SK-N-SH (cell line): ENCODE measurements at regions not wholly inside any gene's neighbourhood (a gene's known extent, or its start where the extent isn't known, plus 50 kb on each side); places are given as distances from the start of the nearest gene placed in this dataset.

Experiments
- CTCF ChIA-PET: fragments of 300-600, 350-600 bp; formaldehyde crosslinking; extraction: SDS; loops from one replicate; lab custom pipeline; 2021; lab: Yijun Ruan, JAX
- POLR2A ChIA-PET: fragments of 350-600 bp; sonication (Branson Sonifier 250); formaldehyde crosslinking; extraction: SDS; loops from one replicate; lab custom pipeline; 2020; ENCODE audit warnings: antibody characterized with exemption, inconsistent platforms; lab: Yijun Ruan, JAX
- DNase-seq: peaks from one replicate; pipeline ENCODE4 v3.0.0; 2012
- H2AFZ ChIP-seq: fragments of 200-600 bp; sonication (generic); 2 replicates; pipeline ENCODE4 v1.8.1; 2016; ENCODE audit warnings: antibody characterized with exemption, mild to moderate bottlenecking, low read depth
- H3F3A ChIP-seq: fragments of 200-600 bp; sonication (generic); replicated peaks from 2 replicates; pipeline ENCODE3; 2016; ENCODE audit warnings: antibody characterized with exemption, mild to moderate bottlenecking; ENCODE audit not compliant: insufficient read depth
- H3K27ac ChIP-seq, 2 experiments: fragments of 200-500 bp in 1 of 2; fragments of 200-600 bp in 1 of 2; sonication (Bioruptor generic) in 1 of 2; sonication (generic), shearing (Covaris generic) in 1 of 2; 2 replicates each; pipeline versions ENCODE4 v1.5.1 to v1.6.1; 2014 to 2016; ENCODE audit warnings: low read depth in 2 of 2, inconsistent platforms in 1 of 2, low read length in 1 of 2, mild to moderate bottlenecking in 1 of 2, mixed read lengths in 1 of 2
- H3K27me3 ChIP-seq: fragments of 200-600 bp; sonication (generic), shearing (Covaris generic); 2 replicates; pipeline ENCODE4 v1.6.1; 2016; ENCODE audit warnings: mixed run types; ENCODE audit not compliant: insufficient read depth
- H3K36me3 ChIP-seq, 2 experiments: fragments of 200-500 bp in 1 of 2; fragments of 200-600 bp in 1 of 2; sonication (Bioruptor generic) in 1 of 2; sonication (generic) in 1 of 2; replicated peaks in 1 of 2; 2 replicates each; pipeline versions ENCODE3 to v1.5.1; 2014 to 2016; ENCODE audit warnings: low read length in 1 of 2, mild to moderate bottlenecking in 1 of 2; ENCODE audit not compliant: insufficient read depth in 2 of 2, control insufficient read depth in 1 of 2
- H3K4me1 ChIP-seq, 2 experiments: fragments of 200-500 bp in 1 of 2; fragments of 200-600 bp in 1 of 2; sonication (Bioruptor generic) in 1 of 2; sonication (generic), shearing (Covaris generic) in 1 of 2; 2 replicates each; pipeline versions ENCODE4 v1.5.1 to v1.6.1; 2014 to 2016; ENCODE audit warnings: low read depth in 1 of 2, low read length in 1 of 2, mixed run types in 1 of 2; ENCODE audit not compliant: insufficient read depth in 2 of 2, control insufficient read depth in 1 of 2
- H3K4me2 ChIP-seq: fragments of 200-600 bp; sonication (generic), shearing (Covaris generic); 2 replicates; pipeline ENCODE4 v1.6.1; 2017; ENCODE audit warnings: mixed run types
- H3K4me3 ChIP-seq, 2 experiments: fragments of 200-500 bp in 1 of 2; fragments of 200-600 bp in 1 of 2; sonication (Bioruptor generic) in 1 of 2; sonication (generic), shearing (Covaris generic) in 1 of 2; 2 replicates each; pipeline versions ENCODE4 v1.5.1 to v1.8.1; 2014 to 2016; ENCODE audit warnings: low read depth in 2 of 2, inconsistent platforms in 1 of 2, low read length in 1 of 2, mild to moderate bottlenecking in 1 of 2, mixed read lengths in 1 of 2, moderate library complexity in 1 of 2
- H3K79me2 ChIP-seq: fragments of 200-600 bp; sonication (generic); 2 replicates; pipeline ENCODE4 v1.8.1; 2017; ENCODE audit warnings: mild to moderate bottlenecking; ENCODE audit not compliant: insufficient read depth
- H3K9ac ChIP-seq: fragments of 200-600 bp; sonication (generic); 2 replicates; pipeline ENCODE4 v1.6.1; 2017; ENCODE audit warnings: mixed run types
- H3K9me2 ChIP-seq: fragments of 200-600 bp; sonication (generic); 2 replicates; pipeline ENCODE4 v1.6.1; 2017; ENCODE audit warnings: mixed run types
- H3K9me3 ChIP-seq: fragments of 200-600 bp; sonication (generic); 2 replicates; pipeline ENCODE4 v1.6.1; 2017; ENCODE audit warnings: mixed run types, mild to moderate bottlenecking, moderate library complexity
- H4K20me1 ChIP-seq: fragments of 200-600 bp; sonication (generic); 2 replicates; pipeline ENCODE4 v1.6.1; 2017; ENCODE audit warnings: mild to moderate bottlenecking, mixed run types; ENCODE audit not compliant: insufficient read depth
- CHD2 ChIP-seq: fragments of 150-350 bp; IDR thresholded peaks from 2 replicates; pipeline ENCODE4 v1.6.1; 2018; ENCODE audit warnings: low read length; ENCODE audit not compliant: partially characterized antibody
- ELF1 ChIP-seq: IDR thresholded peaks from 2 replicates; pipeline ENCODE4 v1.4.0; 2012
- EP300 ChIP-seq, 2 experiments: IDR thresholded peaks; 2 replicates each; pipeline versions ENCODE4 v1.4.0 to v1.6.1; 2012; ENCODE audit warnings: borderline replicate concordance in 1 of 2, low read depth in 1 of 2, low read length in 1 of 2
- FOXJ3 ChIP-seq: sonication (generic); formaldehyde crosslinking; IDR thresholded peaks from 2 replicates; pipeline ENCODE4 v1.5.1; 2020; ENCODE audit warnings: mild to moderate bottlenecking, missing genetic modification reagents
- FOXM1 ChIP-seq: IDR thresholded peaks from 2 replicates; pipeline ENCODE4 v1.4.0; 2012; ENCODE audit warnings: low read depth, mild to moderate bottlenecking
- GABPA ChIP-seq: IDR thresholded peaks from 2 replicates; pipeline ENCODE4 v1.4.0; 2012; ENCODE audit warnings: low read depth, mild to moderate bottlenecking
- GATA2 ChIP-seq: sonication (generic); formaldehyde crosslinking; IDR thresholded peaks from 2 replicates; pipeline ENCODE4 v1.5.0; 2020; ENCODE audit warnings: mild to moderate bottlenecking, missing genetic modification reagents
- IRF3 ChIP-seq: fragments of 150-350 bp; IDR thresholded peaks from 2 replicates; pipeline ENCODE4 v1.6.1; 2016; ENCODE audit warnings: mild to moderate bottlenecking, low read depth, low read length
- MXI1 ChIP-seq: IDR thresholded peaks from 2 replicates; pipeline ENCODE4 v1.6.1; 2012; ENCODE audit warnings: mild to moderate bottlenecking, low read depth, low read length, improper control_type of control experiment
- RAD21 ChIP-seq: IDR thresholded peaks from 2 replicates; pipeline ENCODE4 v1.6.1; 2012; ENCODE audit warnings: mild to moderate bottlenecking, low read length
- RCOR1 ChIP-seq: fragments of 150-350 bp; IDR thresholded peaks from 2 replicates; pipeline ENCODE4 v1.6.1; 2017; ENCODE audit warnings: antibody characterized with exemption, low read length
- RXRA ChIP-seq: IDR thresholded peaks from 2 replicates; pipeline ENCODE4 v1.4.0; 2012; ENCODE audit warnings: low read depth, mild to moderate bottlenecking, borderline replicate concordance
- SMC3 ChIP-seq: IDR thresholded peaks from 2 replicates; pipeline ENCODE4 v1.6.1; 2012; ENCODE audit warnings: low read depth, low read length, improper control_type of control experiment
- TCF12 ChIP-seq: IDR thresholded peaks from 2 replicates; pipeline ENCODE4 v1.4.0; 2012
- USF1 ChIP-seq: IDR thresholded peaks from 2 replicates; pipeline ENCODE4 v1.4.0; 2012; ENCODE audit warnings: low read depth, borderline replicate concordance
- ZBTB33 ChIP-seq: IDR thresholded peaks from 2 replicates; pipeline ENCODE4 v1.4.0; 2012; ENCODE audit warnings: low read depth, borderline replicate concordance
- WGBS: methylation state at CpG from one replicate; pipeline ENCODE4 v1.1.6; 2017; ENCODE audit warnings: low lambda C conversion rate; 5-methylcytosine and 5-hydroxymethylcytosine counted together

- no peak for DNase-seq
- 36% methylated on average over 3 of the region's 3 CpGs for WGBS
- no peaks in the 10 kb centered on the region for H3K27me3 ChIP-seq
- H3K9ac ChIP-seq = no peak overlapping the region
- H3K4me1 ChIP-seq = no peaks in the 10 kb centered on the region
- POLR2A ChIA-PET = no interaction called here
- no peak overlapping the region for H2AFZ ChIP-seq
- CTCF ChIA-PET = no interaction called here
- H3F3A ChIP-seq = no peaks in the 10 kb centered on the region
- no peak for TF ChIP-seq RCOR1
- no peak for TF ChIP-seq IRF3
- no peak for TF ChIP-seq EP300 (IDR thresholded peaks at IDR 0.05; ENCODE audit: borderline replicate concordance in 1 of 2, low read depth in 1 of 2, low read length in 1 of 2)
- no peak for TF ChIP-seq MXI1
- no peak for TF ChIP-seq RAD21
- no peak for TF ChIP-seq RXRA
- TF ChIP-seq SMC3 = no peak
- no peak for TF ChIP-seq GATA2 (CRISPR knock-in tag)
- TF ChIP-seq CHD2 = no peak
- TF ChIP-seq GABPA = no peak
- TF ChIP-seq USF1 = no peak
- TF ChIP-seq TCF12 = no peak
- TF ChIP-seq ZBTB33 = no peak
- TF ChIP-seq FOXM1 = no peak
- no peak for TF ChIP-seq ELF1
- TF ChIP-seq FOXJ3 = no peak
- TF ChIP-seq, all 33 proteins: peak for 0
- H3K27ac ChIP-seq = no peak overlapping the region
- H4K20me1 ChIP-seq = no peaks in the 10 kb centered on the region
- no peak overlapping the region for H3K4me2 ChIP-seq
- H3K9me3 ChIP-seq = no peaks in the 10 kb centered on the region
- no peaks in the 10 kb centered on the region for H3K9me2 ChIP-seq
- no peaks in the 10 kb centered on the region for H3K79me2 ChIP-seq
- H3K36me3 ChIP-seq = no peaks in the 10 kb centered on the region
- H3K4me3 ChIP-seq = no peak overlapping the region
These were observed 69.4 kb upstream of the STXBP5L start for GRCh38 chr3:120838441-120839091.
